GM23248 (cell line): ENCODE measurements at regions not wholly inside any gene's neighbourhood (a gene's known extent, or its start where the extent isn't known, plus 50 kb on each side); places are given as distances from the start of the nearest gene placed in this dataset.

Source experiments
- EZH2 ChIP-seq: fragments of 200-600 bp; sonication (generic); IDR thresholded peaks from 2 replicates; pipeline ENCODE4 v1.6.1; 2018; ENCODE audit warnings: antibody characterized with exemption, mild to moderate bottlenecking; ENCODE audit not compliant: insufficient read depth, poor library complexity, severe bottlenecking
- EZH2phosphoT487 ChIP-seq: fragments of 200-600 bp; sonication (generic); IDR thresholded peaks from 2 replicates; pipeline ENCODE4 v1.6.1; 2018; ENCODE audit warnings: antibody characterized with exemption, moderate library complexity, mild to moderate bottlenecking, low read depth; ENCODE audit not compliant: insufficient read depth

DNA sequence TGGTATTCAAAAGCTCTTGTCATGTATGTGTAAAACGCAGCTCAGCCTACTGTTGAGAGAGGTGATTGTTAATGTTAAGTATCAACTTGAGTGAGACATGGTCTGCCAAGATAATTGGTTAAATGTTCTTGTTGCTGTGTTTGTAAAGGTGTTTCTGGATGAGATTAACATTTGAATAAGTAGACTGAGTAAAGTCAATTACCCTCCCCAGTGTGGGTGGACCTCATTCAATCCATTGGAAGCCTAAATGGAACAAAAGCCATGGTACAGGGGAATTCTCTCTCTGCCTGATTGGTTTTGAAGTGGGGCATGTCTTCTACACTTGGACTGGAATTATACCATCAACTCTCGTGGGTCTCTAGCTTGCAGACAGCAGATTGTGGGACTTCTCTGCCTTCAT lies 63.8 kb upstream of the RERGL start:
- TF ChIP-seq EZH2 (no peak), EZH2phosphoT487 (no peak)
